ENCODE measurements at regions not wholly inside any gene's neighbourhood (a gene's known extent, or its start where the extent isn't known, plus 50 kb on each side); places are given as distances from the start of the nearest gene placed in this dataset.

GRCh38 chr7:68306692-68307107 lies 1291.6 kb upstream of the AUTS2 start:
- no peak for DNase-seq (ENCODE audit: low spot score)

- no peak for DNase-seq (ENCODE audit: low spot score)
Measured at GRCh38 chr7:68309271-68309670, 1289.0 kb upstream of the AUTS2 start.

GRCh38 chr7:68309806-68310205 lies 1288.5 kb upstream of the AUTS2 start:
- DNase-seq (ENCODE audit: low spot score): no peak

DNA sequence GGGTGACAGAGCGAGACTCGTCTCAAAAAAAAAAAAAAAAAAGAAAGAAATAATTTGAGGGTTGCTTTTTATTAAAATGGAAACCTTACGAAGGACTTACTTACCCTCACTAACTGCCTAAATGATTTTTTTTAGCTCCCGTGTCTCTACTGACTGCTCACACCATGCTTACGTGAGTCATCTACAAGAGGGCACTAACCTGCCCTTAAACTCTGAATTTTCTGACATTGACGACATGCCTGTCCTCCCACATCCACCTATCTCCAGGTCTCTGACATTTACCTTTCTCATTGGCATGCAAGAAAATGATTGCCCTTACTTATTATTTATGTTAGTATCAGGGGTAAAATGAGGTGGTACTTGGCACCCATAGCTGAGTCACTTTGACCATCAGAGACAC lies 1286.3 kb upstream of the AUTS2 start:
- DNase-seq (ENCODE audit: low spot score): no peak

GRCh38 chr7:68313806-68314205 lies 1284.5 kb upstream of the AUTS2 start:
- no peak for DNase-seq (ENCODE audit: low spot score)

GRCh38 chr7:68314208-68314607 lies 1284.1 kb upstream of the AUTS2 start:
- no peak for DNase-seq (ENCODE audit: low spot score)

DNA sequence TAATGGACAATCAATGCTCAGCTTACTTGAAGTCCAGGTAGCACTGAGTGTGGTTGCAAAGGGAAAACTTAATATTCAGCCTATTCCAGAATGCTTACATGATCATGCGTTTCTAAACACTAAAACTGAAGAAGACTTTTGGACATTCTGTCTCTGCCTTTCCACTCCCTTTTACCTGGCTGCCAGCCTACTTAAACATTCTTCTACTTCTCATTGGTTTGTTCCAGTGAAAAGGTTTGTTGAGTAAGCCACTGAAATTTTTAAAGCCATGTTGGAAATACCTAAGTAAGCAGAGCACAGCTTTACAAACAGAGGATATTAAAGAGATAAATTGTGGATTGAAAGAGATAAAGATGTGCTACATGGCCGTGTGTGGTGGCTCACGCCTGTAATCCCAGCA lies 1280.8 kb upstream of the AUTS2 start:
- no peak for DNase-seq (ENCODE audit: low spot score)

DNA sequence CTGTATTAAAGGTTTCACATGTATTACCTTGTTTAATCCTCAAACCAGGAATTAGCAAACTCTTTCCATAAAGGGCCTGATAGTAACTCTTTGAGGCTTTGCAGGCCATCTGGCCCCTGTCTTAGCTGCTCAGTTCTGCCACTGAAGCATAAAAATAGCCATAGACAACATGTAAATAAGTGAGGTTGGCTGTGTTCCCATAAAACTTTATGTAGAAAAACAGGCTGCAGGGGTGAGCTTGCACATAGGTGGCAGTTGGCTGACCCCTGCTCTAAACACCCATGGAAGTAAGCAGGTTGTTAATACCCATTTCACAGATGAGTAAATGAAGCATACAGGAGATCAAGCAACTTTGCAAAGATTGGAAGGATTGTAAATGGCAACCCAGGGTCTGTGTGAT lies 1279.2 kb upstream of the AUTS2 start:
- DNase-seq (ENCODE audit: low spot score): no peak

- DNase-seq (ENCODE audit: low spot score): no peak
Measured at GRCh38 chr7:68321076-68321639, 1277.1 kb upstream of the AUTS2 start.

GRCh38 chr7:68321776-68322496 lies 1276.3 kb upstream of the AUTS2 start:
- DNase-seq (ENCODE audit: low spot score): no peak

DNA sequence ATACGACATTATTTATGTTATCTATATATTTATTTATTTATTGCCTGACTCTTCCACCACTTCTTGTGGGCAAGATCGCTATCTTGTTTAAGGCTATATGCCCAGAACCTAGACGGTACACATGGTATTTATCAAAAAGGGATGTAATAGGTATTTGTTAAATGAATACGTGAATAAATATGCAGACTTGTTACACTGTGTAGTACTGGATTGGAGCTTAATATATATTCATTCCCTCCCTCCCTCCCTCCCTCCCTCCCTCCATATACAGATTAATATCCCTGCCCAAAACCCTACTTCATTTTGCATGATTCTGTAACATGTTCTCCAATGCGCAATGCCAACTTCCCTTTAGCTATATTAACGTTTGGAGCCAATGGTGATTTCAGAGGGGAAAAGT lies 1273.7 kb upstream of the AUTS2 start:
- no peak for DNase-seq (ENCODE audit: low spot score)

DNA sequence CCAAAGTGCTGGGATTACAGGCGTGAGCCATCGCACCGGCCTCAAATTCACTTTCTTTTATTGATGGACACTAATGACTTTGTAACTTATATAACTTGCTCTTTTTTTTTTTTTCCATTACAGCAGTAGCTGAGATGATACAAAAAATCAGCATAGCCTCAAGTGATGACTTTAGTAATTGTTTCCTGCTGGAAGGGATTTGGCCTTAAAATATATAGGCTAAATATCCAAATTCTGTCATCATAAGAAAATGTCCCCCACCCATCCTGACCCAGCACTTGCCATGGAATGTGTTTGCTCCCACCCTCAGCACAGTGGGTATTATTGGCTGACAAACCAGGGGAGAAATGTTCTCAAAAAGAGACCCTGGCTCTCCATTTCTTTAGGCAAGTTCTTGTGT lies 1264.1 kb upstream of the AUTS2 start:
- no peak for DNase-seq (ENCODE audit: low spot score)

- DNase-seq (ENCODE audit: low spot score): no peak
Measured at GRCh38 chr7:68334636-68335272, 1263.5 kb upstream of the AUTS2 start.

- DNase-seq (ENCODE audit: low spot score): no peak
Measured at GRCh38 chr7:68336594-68336993, 1261.7 kb upstream of the AUTS2 start.

DNA sequence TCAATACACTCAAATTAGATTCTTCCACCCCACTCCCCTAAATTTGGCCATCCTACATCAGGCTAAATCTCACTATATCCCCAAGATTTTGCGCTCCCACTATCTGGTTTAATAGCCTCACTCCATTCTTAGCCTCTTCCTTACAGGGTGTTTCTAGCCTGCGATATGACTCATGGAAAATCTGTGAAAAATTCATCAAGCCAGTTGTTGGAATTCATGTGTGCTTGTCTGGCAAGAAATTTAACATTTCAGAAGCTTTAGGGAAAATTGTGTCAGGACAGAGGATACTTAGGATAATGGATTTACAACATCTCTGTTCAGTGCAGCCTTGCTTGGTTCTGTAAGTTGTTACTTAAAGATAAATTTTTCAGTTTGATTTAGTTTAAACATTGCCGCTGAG lies 1249.9 kb upstream of the AUTS2 start:
- DNase-seq (ENCODE audit: low spot score): no peak

DNA sequence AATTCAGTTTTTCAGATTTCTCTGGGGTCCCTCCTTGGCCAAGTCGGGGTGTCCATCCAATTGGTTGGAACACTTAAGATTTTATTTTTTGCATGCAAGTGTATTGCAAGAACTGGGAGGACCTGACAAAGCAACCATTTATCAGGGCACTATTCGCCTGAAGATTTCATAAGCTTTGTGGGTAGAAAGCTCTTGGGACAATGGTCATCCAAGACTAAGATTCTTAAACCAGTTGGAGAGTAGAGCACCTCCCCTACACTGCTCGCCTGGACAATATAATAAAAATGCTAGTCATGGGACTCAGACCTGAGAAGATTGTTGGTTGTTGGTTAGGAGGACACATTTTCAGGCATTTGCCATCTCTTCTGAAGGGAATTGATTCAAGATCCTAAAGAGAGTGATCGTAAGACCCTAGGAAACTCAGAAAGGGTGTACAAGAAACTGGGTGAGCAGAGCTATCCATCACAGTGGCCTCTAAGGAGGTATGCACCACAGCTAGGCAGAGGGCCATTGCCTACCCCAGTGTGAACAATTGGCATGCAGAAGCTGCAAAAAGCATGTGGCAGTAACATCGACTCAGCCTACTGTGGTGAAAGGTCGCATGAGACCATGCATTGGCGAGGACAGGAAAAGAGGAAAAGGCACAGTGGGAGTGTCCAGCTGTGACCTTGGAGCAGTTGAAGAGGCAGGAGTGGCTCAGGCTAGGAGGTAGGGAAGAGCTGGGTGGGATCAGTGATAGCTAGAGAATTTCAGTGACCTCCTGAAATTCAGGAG lies 1235.3 kb upstream of the AUTS2 start:
- DNase-seq (ENCODE audit: low spot score): no peak

DNA sequence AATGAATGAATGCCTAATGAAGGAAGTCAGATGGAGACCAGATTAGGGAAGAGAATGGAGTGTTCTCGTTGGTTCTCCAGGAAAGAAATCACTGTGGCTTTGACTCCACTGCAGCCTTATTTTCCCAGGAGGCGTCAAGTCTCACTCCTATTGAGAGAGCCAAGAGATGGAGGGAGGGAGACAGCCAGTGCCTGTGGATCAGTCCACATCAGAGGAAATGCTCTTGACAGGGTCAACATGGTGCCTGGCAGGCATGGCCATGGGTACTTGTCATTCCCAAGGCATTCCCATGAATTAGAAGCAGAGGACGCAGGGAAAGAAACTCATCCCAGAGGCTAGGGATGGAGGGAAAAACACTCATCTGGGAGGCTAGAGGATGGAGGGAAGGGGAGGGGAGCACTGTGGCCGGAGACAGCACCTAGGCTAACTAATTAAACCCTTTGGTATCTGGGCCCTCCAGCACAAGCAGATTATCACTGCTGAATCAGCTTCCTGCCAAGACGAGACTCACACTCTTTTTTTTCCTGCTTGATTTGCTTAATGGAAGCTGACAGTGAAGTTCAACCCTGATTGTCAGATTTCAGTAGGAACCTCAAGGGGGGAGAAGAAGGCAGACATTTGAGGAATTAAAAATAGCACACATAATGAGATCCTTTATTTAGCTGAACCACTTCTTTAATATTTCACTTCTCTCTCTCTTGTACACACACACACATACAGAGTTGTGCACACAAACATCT lies 1233.2 kb upstream of the AUTS2 start:
- no peak for DNase-seq (ENCODE audit: low spot score)

- no peak for DNase-seq (ENCODE audit: low spot score)
Measured at GRCh38 chr7:68371985-68372384, 1226.3 kb upstream of the AUTS2 start.

GRCh38 chr7:68376131-68376661 lies 1222.1 kb upstream of the AUTS2 start:
- DNase-seq (ENCODE audit: low spot score): no peak

- no peak for DNase-seq (ENCODE audit: low spot score)
Measured at GRCh38 chr7:68381731-68382130, 1216.5 kb upstream of the AUTS2 start.

DNA sequence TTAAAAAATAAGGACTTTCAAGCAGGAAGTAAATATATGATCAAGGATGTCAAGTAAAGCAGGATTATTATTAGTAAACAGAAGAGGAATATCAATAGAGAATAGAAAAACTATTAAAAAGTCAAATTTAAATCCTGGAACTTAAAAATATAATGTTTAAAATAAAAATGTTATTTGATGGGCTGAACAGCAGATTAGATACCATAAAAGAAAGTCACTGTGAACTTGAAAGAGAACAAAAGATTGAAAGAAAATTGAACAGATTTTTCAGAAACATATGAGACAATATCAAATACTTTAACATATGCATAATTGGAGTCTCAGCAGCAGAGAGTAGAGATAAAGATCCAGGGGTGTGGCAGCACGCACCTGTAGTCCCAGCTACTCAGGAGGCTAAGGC lies 1213.7 kb upstream of the AUTS2 start:
- no peak for DNase-seq (ENCODE audit: low spot score)

DNA sequence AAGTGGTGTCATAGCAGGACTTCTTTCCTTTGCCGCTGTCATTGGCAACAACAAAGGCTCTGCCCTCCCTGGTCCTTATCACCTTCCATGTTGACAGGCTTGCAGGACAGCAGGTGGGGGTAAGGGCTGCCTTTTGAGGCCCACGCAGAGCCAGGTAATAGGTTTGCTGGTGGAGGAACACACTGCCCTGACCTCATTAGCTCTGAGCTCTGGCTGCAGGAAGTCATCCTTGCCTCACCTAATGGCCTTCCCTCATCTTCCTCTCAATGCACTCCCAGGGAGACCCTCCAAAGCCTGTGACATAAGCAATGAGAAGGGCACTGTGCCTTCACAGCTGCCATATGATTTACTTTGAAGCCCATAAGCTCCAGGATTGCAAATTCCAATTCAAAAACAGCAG lies 1205.2 kb upstream of the AUTS2 start:
- DNase-seq (ENCODE audit: low spot score): no peak
